NCI-H226 (cell line): ENCODE measurements at regions not wholly inside any gene's neighbourhood (a gene's known extent, or its start where the extent isn't known, plus 50 kb on each side); places are given as distances from the start of the nearest gene placed in this dataset.
"Not testable (repeated sequence)": the region's sequence is repeated elsewhere in the genome, so short reads cannot be mapped to it uniquely, and the experiment has no call there.

ENCODE experiments used
- DNase-seq: peaks from one replicate; pipeline ENCODE4 v3.0.0-alpha.2; 2015

DNA sequence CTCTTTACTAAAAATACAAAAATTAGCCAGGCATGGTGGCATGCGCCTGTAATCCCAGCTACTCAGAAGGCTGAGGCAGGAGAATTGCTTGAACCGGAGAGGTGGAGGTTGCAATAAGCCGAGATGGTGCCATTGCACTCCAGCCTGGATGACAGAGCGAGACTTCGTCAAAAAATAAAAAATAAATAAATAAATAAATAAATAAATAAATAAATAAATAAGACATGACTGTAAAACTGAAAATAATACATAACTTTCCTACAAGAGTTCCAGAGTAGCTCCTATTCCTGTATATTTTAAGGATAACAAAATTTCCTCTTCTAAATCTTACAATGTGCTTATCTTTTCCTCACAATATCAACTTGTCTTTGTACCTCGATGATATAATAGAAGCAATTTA lies 549.4 kb downstream of the TRAM1L1 start:
- DNase-seq, result not testable (repeated sequence)

DNA sequence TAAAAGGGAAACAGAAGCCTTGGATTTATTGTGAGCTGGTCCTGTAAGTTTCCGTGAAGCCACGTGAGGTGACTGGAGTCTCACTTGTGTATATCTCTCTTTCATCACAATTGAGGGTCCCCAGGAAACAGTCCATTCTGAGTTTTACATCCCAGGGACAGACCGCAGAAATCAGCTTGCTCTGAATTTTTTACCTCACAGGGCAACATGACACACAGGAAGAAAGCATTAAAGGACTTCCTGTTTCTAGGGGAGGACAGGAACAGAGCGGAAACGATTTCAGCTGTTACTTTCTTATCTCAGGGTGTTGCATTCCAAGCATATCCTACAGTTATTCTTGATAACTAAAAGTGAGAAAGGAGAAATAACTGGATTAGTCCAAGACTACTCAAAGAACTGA lies 553.5 kb downstream of the TRAM1L1 start:
- peak; percentile 56 for DNase-seq

DNA sequence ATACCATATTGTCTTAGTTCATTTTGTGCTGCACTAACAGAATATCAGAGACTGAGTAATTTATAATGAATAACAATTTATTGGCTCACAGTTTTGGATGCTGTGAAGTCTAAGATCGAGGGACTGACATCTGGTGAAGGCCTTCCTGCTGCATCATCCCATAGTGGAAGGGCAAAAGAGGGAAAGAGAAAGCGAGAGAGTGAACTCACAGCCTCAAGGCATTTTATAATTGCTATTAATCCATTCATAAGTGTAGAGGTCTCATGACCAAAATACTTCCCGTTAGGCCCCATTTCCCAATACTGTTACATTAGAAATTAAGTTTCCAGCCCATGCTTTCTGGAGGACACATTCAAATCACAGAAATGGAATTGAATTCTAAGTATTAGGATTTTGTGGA lies 554.4 kb downstream of the TRAM1L1 start:
- no peak for DNase-seq

DNA sequence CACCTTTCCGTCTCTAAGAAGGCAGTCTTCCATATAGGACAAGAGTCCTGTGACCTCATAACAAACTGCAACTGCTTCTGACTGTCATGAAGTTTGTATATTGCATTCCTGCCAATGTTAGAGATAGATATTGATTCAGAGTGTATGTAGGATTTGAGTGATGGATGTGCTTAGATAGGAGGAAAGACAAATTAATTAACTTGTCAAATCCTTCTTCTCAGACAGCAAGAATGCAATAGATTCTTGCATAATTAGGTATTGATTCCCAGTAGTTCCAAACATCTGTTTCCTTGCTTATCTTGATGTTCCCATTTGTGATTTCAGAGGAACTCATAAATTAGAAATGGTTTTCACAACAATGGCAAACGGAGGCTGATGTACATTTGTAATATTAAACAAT lies 555.3 kb downstream of the TRAM1L1 start:
- DNase-seq, result no peak

DNA sequence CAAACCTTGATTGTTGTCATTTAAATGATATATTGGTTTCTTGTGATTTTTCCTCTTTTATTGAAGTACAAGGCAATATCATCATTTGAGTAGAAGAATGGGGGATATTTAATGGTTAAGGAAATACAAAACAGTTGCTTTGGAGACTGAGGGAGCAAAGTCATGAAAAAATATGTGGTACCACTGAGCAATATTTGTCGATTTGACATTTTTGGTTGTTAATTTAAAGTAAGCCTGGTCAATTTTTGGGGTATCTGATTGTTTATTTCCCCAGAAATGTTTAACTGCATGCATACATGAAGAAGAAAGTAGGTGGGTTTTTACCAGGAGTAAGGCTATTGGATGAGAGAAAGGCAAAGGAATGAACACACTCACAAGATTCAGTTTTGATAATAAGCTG lies 556.2 kb downstream of the TRAM1L1 start:
- no peak for DNase-seq

DNA sequence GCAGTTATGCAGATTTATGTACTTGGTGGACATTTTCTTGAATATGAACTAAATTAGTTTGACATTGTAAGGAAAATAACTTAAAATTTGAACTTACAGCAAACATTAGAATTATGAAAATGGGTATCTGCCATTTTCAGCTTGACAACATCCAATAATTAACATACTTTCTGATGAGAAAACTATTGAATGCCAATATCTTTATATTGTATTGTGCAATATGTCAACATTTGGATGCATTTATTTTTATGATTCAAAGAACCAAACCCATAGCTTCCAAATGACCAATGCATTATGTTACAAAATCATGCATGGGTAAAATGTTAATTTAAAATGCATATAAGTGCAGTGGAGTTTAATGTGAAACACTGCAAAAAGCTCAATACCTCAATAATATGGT lies 562.5 kb downstream of the TRAM1L1 start:
- DNase-seq, result no peak

DNA sequence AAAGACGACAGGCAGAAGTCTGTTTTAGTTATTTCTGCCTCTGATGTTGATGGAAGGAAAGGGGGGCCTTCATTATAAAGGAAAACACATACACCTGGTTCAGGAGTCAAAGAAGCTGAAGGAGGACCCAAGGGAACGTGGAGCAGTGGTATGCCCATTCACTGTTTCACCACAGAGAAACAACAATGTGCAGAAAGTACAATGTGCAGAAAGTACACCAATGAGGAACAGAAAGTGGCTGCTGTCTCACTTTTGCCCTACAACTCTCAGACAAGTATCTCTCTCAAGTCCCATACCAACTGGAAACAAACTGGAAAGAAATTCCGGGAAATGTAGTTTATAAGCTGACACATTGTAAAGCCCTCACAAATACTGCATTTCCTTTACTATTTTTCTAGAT lies 564.5 kb downstream of the TRAM1L1 start:
- no peak for DNase-seq

DNA sequence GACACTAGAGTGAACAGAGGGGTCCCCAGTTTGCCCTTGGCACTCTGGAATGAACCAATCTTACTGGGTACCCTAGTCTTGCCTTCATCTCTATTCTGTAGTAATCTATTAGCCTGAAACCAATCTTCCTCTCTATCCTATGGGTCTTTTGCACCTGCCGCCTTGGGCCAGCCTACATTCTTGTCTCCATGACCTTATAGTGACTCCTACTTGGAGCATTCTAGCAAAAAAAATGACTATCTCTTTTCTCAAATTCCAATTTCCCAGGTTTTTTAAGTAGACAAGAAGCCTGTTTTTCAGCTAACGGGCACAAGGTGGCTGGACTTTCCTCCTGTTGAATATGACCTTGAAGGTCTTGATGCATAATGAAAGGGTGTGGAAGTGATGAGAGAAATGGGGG lies 568.7 kb downstream of the TRAM1L1 start:
- no peak for DNase-seq

DNA sequence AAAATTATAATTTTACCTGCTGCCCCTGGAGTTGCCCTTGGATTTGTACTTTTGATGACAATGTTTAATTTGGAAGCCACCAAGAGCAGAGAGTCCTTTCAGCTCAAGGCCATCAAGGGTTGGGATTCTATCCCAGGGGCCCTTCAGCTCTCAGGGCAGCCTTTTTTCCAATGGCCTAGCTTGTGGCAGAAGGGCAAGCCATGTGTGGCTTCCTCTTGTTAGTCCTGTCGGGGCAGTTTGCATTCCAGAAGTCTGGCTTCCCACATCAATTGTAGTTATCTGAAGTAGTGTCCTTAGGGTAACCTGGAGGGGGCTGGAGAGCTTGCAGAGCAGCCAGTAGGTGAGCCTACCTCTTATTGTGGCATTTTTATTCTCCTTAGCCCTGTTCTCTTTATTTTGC lies 569.4 kb downstream of the TRAM1L1 start:
- DNase-seq, result no peak

DNA sequence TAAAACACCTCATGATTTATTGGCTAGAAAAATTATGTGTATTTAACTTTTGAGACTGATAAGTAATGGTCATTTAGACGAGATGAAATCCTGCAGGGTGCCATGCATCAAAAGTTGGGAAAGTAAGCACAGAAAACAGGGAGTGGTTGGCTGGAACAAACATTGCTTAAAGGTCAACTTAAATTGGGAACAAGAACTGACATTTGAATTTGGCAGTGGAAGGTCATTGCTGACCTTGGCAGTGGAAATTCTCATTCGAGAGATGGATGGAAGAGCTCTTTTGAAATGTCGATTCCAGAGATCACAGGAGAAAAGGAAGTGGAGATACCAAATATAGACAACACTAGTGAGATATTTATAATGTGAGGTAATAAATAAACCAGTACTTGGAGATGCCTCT lies 572.8 kb downstream of the TRAM1L1 start:
- no peak for DNase-seq

DNA sequence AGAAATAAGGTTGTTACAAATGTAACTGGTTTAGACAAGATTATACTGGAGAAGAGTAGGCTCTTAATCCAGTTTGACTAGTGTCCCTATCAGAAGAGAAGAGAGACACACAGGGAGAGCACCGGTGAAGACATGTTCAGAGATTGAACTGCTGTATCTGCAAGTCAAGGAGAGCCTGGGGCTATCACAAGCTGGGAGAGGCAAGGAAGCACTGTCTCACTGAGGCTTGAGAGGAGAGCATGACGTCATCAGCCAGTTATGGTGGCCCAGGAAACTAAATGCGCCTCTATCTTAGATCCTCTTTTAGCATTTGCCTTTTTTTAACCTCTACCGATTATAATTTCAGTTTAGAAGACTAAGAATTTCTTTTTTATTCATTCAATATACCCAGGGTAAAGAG lies 583.4 kb downstream of the TRAM1L1 start:
- DNase-seq, result peak; percentile 30

DNA sequence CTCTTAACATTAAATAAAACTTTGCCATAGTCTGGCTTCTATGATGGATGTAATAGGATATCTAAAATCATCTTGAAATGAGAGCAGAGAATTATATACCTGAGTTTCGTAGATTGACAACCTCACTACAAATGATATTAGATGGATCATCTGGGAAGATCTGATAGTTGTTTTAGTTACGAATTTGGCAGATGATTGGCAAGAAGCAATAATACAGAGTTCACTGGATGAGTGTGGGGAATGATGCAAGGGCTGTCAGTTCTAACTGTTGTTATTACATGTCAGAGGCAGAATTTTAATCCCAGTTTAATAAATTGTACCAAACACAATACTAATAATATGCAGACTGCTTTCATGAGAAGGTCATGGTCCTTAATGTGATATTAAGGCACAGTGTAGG lies 585.2 kb downstream of the TRAM1L1 start:
- no peak for DNase-seq

DNA sequence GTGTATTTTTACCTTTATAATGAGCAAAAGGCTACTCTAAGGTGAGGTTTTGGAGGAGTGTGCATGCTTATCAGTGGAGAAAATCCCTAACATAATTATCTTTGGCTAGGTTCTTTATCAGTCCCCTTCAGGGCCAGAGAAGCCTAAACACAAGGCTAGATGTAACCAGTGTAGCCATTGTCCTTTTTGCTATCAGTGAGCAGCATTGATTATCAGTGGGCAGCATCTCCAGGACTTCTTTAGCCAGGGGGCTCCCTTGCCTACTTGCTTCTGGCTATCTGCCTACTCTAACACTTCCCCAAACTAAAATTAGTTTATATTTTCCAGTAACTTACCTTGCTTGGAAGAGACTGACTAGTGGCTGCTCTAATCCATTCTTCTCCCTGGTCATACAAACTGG lies 595.6 kb downstream of the TRAM1L1 start:
- no peak for DNase-seq

DNA sequence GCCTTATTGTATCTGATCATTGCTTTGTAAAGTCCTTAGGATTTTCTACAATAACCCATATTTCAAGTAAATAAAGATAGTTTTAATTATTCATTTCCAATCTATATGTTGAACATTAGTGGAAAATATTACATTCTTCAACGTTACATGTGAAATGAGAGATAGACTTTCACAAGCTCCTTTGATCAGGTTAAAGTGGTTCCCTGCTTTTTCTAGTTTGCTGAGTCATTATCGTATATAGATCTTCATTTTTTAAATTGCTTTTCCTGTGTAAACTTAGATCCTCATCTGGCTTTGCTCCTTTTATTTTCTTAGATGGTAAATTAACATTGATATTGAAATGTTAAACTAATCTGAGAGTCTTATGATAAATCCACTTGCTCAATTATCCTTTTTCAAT lies 599.0 kb downstream of the TRAM1L1 start:
- DNase-seq, result no peak

DNA sequence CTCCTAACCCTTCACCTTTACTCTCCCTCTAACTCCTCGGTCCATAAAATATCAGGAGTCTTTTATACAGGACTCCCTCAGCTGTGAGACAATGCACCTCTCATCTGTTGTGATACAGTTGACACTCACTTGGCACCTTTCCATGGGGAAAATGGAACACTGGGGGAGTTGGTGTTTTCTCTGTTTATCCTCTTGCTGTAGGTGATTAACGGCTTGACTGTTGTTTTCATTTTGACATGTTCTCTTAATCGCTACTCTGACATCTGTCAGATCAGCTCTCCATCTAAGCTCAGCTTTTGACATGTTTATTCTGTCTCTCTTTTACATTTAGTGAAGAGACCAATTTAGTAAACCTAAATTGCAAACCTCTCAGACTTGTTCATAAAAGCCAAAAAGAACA lies 604.8 kb downstream of the TRAM1L1 start:
- no peak for DNase-seq

DNA sequence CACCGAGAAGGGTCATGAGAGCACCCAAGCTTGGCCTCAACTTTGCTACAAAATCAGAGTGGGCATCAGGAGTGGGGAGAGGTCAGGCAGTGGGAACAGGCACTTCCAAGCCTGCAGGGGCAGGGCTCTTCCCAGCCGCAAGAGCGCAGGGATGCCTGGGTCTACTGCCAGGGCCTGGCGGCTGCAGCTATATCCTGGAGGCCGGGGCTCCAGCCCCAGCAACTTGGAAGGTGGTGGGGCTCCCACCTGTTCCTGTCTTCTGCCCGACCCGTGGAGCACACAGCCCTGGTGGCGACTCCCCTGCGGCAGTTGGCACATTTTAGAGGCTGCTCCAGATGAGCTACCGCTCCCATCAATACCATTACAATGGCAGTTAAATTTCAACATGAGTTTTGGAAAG lies 607.0 kb downstream of the TRAM1L1 start:
- no peak for DNase-seq

DNA sequence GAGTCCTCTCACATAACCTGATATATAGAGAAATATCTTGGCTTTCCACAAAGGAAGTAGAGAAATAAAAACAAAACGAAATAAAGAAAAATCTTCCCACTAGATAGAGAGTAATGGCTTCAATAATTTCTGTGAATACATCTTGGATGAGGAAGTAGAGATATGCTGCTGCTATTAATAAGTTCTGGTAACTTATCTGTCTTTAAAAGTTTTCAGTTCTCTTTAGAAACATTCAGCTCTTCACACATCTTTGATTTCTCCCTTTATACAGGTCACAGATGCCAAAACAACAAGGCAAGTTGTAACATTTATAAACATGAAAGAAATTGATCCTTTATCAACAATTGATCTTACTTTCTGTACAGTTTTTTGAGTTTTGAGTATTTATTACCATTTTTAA lies 615.8 kb downstream of the TRAM1L1 start:
- DNase-seq, result no peak

DNA sequence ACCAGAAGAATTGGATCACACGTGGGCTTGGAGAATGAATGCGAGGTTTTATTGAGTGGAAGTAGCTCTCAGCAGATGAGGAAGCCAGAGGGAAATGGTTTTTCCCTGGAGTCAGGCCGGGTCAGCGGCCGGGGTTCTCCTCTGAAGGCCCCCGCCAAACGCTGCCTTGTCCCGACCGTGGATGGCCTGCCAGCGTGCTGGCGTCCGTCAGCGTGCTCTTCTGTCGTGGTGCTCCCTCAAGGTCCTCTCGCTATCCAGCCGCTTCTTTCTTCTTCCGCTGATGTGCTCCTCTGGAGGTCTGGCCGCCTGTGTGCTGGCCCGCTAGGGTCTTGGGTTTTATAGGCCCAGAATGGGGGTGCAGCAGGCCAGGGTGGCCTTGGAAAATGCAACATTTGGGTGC lies 632.2 kb downstream of the TRAM1L1 start:
- DNase-seq, result no peak

DNA sequence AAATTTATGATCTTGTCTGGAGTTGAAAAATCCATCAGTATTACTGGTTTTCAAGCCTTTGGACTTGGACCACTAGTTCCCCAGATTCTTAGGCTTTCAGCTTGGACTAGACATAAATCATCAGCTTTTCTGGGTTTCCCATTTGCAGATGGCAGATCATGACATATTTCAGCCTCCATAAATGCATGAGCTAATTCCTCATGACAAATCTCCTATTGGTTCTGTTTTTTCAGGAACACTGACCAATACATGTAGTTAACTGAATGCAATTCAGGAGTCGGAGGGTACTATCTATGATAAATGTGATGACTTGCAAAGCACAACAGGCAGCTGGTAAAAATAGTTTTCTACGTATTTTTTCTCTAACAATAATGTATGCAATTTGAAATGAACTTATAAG lies 635.6 kb downstream of the TRAM1L1 start:
- DNase-seq, result no peak

DNA sequence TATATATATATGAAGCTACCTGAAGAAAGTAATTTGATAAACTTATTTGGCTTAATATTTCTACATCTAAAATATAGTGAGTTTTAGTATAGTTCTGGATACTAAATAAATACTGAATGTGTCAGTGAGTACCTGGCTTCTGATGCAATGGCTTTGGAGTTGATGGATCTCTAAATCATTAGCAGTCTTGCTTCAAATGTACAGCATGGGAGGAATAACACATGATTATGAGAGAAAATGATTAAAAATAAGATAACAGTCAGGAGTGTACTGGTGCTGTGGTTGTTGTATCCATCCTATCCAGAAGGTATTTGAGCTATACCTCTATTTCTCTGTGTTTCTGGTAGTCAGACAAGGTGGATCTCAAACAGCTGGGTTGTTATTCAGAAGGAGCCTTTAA lies 641.3 kb downstream of the TRAM1L1 start:
- DNase-seq, result no peak

DNA sequence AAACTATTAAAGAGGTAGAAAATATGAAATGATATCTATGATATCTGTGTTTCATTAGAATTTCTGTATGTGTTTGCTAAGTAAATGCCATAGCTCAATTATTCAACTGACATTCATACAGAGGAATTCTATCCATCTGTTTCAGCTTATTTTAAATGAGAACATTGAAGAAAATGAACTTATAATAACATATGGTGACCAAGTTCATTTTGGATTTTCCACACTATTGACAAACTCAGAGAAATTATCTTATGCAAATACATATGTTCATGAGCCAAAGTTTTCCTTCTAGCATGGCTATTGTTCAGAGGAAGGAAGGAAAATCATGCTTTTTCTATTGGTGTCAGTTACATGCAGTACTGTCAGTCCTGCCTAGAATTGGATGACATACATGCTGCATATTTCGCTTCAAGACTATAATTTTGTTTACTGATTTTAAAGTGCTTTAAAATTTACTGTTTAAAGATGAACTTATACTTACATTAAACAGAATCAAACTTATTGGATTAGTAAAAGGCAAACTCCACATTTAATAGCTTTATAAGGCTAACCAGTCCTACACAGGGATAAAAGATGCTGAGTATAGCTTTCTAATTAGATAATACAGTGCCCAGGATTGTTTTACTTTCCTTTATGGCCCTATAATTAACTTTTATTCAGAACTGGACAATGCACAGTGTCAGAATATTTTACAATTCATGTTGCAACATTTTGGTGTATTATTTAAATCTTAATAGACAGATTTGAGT lies 646.2 kb downstream of the TRAM1L1 start:
- no peak for DNase-seq

DNA sequence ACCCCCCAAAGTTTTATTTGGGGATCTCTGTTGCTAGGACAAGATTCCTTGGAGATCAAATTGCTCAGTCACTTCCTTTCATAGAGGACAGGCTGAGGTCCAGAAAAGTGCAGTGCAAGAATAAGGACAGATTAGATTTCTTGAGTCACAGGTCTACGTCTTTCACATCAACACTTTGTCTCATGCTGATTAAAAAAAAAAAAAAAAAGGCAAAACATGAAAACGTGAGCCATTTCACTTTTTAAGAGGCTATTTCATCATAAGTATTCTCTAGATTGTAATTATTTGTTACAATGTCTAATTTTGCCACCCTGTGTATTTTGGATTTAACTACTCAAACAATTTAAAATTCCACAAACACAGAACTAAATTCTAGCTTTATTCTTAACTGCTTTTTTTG lies 647.0 kb downstream of the TRAM1L1 start:
- no peak for DNase-seq

DNA sequence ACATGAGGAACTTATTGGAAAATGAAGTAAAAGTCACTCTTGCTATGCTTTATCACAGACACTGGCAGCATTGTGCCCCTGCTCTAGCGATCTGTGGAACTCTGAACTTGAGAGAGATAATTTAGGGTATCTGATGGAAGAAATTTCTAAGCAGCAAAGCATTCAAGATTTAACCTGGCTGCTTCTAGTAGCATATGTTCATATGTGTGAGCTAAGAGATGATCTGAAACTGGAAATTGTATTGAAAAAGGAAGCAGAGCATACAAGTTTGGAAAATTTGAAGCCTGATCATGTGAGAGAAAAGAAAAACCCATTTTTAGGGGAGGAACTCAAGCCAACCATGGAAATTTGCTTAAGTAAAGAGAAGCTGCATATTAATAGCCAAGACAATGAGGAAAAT lies 657.7 kb downstream of the TRAM1L1 start:
- DNase-seq, result no peak

DNA sequence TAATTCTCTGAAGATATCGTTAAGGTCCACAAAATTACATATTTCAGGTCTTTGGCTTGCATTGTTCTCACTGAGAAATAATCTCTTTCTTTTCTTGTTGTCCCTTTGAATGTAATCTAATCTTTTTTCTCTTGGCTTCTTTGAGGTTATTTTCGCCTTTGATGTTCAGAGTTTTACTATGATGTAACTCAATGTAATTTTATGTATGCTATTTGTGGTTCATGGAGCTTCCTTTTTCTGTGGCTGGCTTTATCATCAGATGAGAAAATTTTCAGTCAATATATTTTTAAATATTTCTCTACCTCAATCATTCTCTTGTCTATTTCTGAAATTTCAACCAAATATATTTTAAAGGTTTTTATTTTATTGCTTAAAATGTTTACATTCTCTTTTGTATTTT lies 672.2 kb downstream of the TRAM1L1 start:
- DNase-seq, result peak; percentile 4

DNA sequence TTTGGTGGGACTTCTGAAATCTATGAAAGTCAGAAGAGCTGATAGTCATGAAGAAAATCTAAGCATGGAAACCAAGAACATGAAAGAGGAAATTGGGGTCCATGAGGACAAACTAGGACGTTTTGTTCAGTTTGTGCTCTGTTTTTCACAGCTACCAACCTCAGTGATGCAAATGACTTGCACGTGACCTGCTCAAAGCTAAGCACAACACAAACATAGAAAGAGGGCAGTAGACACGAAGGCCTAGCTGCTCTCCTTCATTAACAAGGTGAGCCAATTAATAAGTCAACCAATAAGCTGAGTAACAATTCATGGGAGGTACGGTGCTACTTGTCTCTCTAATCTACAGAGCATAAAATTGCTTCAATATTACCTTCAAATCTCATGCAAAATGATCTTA lies 684.1 kb downstream of the TRAM1L1 start:
- DNase-seq, result no peak

DNA sequence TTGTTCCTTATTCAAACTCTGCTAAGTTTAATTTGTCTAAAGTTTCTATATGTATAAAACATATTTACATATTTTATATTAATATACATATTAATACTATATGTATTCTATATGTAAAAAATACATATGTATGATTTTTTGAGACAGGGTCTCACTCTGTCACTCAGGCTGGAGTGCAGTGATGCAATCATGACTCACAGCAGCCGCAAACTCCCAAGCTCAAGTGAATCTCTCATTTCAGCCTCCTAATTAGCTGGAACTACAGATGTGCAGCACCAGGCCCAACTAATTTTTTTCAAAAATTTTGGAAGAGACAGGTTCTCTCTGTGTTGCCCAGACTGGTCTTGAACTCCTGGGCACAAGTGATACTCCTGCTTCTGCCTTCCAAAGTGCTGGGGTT lies 684.9 kb downstream of the TRAM1L1 start:
- DNase-seq, result no peak
